Gastroesophageal sphincter (tissue), 4 donors: ENCODE measurements at regions not wholly inside any gene's neighbourhood (a gene's known extent, or its start where the extent isn't known, plus 50 kb on each side); places are given as distances from the start of the nearest gene placed in this dataset.
"Not testable (repeated sequence)": the region's sequence is repeated elsewhere in the genome, so short reads cannot be mapped to it uniquely, and the experiment has no call there.

Experiments
- ATAC-seq: fragments of 150-250 bp; one replicate; pipeline ENCODE4 v1.9.1; 2016; ENCODE audit warnings: mild to moderate bottlenecking, moderate library complexity
- H3K27ac ChIP-seq, 4 donors: fragments of 200-600 bp; sonication (generic) in 3 of 4; 1 replicate in 3 of 4; 2 replicates in 1 of 4; pipeline ENCODE4 v1.5.1; 2016 to 2019
- H3K27me3 ChIP-seq: fragments of 200-600 bp; sonication (generic); one replicate; pipeline ENCODE4 v1.5.1; 2019
- H3K36me3 ChIP-seq, 2 donors: fragments of 200-600 bp; sonication (generic); one replicate each; pipeline ENCODE4 v1.5.1; 2019; ENCODE audit warnings: control low read depth in 1 of 2
- H3K4me1 ChIP-seq, 3 donors: fragments of 200-600 bp; sonication (generic); 1 replicate in 2 of 3; 2 replicates in 1 of 3; pipeline ENCODE4 v1.5.1; 2016 to 2019; ENCODE audit warnings: control low read depth in 2 of 3
- H3K4me3 ChIP-seq, 2 donors: fragments of 200-600 bp; sonication (generic); one replicate each; pipeline ENCODE4 v1.5.1; 2019; ENCODE audit warnings: mild to moderate bottlenecking in 1 of 2, moderate library complexity in 1 of 2
- H3K9me3 ChIP-seq, 3 donors: fragments of 200-600 bp; sonication (generic); one replicate each; pipeline ENCODE4 v1.5.1; 2017 to 2019; ENCODE audit warnings: control low read depth in 2 of 3
- EP300 ChIP-seq: sonication (generic); formaldehyde crosslinking; IDR thresholded peaks from one replicate; pipeline ENCODE4 v1.6.1; 2017; ENCODE audit warnings: antibody characterized with exemption, mild to moderate bottlenecking
- POLR2A ChIP-seq, 2 donors: fragments of 450-650 bp; IDR thresholded peaks; one replicate each; pipeline ENCODE4 v1.6.1; 2017; ENCODE audit warnings: antibody characterized with exemption in 2 of 2, mild to moderate bottlenecking in 2 of 2, moderate library complexity in 1 of 2
- POLR2AphosphoS5 ChIP-seq: sonication (generic); formaldehyde crosslinking; IDR thresholded peaks from one replicate; pipeline ENCODE4 v1.6.1; 2017; ENCODE audit warnings: antibody characterized with exemption
- WGBS, 2 donors: methylation state at CpG; one replicate each; pipeline ENCODE4 v1.1.5; 2018; ENCODE audit warnings: low coverage in 1 of 2; 5-methylcytosine and 5-hydroxymethylcytosine counted together
- TF ChIP-seq, protein P1 (sequence below), 4 experiments: fragments of 200-600 bp in 2 of 4; fragments of 450-650 bp in 2 of 4; sonication (generic) in 1 of 4; IDR thresholded peaks; one replicate each; pipeline ENCODE4 v1.5.1; 2017 to 2019; ENCODE audit warnings: antibody characterized with exemption in 4 of 4, mild to moderate bottlenecking in 2 of 4, moderate library complexity in 2 of 4

DNA sequence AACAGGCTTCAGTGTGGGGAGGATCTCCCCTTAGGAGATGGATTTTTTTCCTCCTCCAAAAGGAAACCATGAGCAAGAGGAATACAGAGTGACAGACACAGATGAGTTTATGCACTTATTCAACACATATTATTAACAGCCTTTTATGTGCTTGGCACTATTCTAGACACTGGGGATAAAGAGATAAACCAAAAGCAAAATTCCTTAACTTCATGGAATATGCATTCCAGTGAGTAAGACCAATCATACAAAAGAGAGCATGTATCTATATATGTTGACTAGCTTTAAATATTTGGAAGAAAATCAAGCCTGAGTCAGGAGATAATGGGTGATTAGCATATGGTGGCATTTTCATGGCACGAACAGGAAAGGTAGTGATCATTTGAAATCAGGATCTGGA, 284.4 kb upstream of the RASGRP1 start:
- no peak for ATAC-seq
- Histone ChIP-seq H3K27me3 (no peaks in the 10 kb centered on the region), H3K4me3 (no peak overlapping the region), H3K9me3 (no peaks in the 10 kb centered on the region), H3K27ac (no peak overlapping the region), H3K36me3 (no peaks in the 10 kb centered on the region), H3K4me1 (peaks cover 0 to 23% (median 0%) of the 10 kb centered on the region in 3 donors)
- 0 to 42% methylated on average over 1 of the region's 1 CpG for WGBS, 2 donors
- TF ChIP-seq POLR2A (IDR thresholded peaks at IDR 0.05) (no peak), EP300 (no peak)
- TF ChIP-seq, protein P1, sequence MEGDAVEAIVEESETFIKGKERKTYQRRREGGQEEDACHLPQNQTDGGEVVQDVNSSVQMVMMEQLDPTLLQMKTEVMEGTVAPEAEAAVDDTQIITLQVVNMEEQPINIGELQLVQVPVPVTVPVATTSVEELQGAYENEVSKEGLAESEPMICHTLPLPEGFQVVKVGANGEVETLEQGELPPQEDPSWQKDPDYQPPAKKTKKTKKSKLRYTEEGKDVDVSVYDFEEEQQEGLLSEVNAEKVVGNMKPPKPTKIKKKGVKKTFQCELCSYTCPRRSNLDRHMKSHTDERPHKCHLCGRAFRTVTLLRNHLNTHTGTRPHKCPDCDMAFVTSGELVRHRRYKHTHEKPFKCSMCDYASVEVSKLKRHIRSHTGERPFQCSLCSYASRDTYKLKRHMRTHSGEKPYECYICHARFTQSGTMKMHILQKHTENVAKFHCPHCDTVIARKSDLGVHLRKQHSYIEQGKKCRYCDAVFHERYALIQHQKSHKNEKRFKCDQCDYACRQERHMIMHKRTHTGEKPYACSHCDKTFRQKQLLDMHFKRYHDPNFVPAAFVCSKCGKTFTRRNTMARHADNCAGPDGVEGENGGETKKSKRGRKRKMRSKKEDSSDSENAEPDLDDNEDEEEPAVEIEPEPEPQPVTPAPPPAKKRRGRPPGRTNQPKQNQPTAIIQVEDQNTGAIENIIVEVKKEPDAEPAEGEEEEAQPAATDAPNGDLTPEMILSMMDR (IDR thresholded peaks at IDR 0.05), result no peak

DNA sequence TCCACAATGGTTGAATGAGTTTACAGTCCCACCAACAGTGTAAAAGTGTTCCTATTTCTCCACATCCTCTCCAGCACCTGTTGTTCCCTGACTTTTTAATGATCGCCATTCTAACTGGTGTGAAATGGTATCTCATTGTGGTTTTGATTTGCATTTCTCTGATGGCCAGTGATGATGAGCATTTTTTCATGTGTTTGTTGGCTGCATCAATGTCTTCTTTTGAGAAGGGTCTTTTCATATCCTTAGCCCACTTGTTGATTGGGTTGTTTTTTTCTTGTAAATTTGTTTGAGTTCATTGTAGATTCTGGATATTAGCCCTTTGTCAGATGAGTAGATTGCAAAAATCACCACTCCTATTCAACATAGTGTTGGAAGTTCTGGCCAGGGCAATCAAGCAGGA, 287.6 kb upstream of the RASGRP1 start:
- H3K4me3 ChIP-seq, ATAC-seq, H3K36me3 ChIP-seq, H3K9me3 ChIP-seq, H3K27me3 ChIP-seq, H3K4me1 ChIP-seq, H3K27ac ChIP-seq: not testable (repeated sequence)
- 100% methylated on average over 1 of the region's 1 CpG; no CpG with 5 or more reads in 1 of the 2 donors for WGBS, 2 donors

DNA sequence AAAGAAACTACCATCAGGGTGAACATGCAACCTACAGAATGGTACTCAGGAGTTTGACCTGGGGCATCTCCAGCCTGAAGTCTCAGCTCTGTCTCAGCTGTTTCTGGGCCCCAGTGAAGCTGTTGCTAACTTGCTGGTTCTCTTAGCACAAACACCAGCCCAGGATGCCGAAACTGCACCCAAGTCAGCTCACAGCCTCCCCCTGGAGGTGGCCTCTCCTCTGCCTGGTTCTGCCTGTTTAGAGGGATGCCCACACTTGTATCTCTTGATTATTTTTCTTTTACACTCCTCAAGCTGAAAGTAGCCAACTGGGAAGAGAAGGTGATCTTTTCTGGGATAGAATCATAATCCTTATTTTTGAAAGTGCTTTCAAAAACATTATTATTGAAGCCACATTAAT, 289.0 kb upstream of the RASGRP1 start:
- Histone ChIP-seq H3K36me3 (no peaks in the 10 kb centered on the region), H3K9me3 (no peaks in the 10 kb centered on the region), H3K4me3 (no peak overlapping the region), H3K4me1 (no peaks in the 10 kb centered on the region), H3K27me3 (no peaks in the 10 kb centered on the region), H3K27ac (no peak overlapping the region)
- no peak for ATAC-seq
- 67% methylated on average over 1 of the region's 1 CpG for WGBS, 2 donors
- TF ChIP-seq POLR2A (IDR thresholded peaks at IDR 0.05), result no peak
- TF ChIP-seq EP300, result no peak
- no peak for TF ChIP-seq POLR2AphosphoS5
- TF ChIP-seq, protein P1 (IDR thresholded peaks at IDR 0.05), result no peak

DNA sequence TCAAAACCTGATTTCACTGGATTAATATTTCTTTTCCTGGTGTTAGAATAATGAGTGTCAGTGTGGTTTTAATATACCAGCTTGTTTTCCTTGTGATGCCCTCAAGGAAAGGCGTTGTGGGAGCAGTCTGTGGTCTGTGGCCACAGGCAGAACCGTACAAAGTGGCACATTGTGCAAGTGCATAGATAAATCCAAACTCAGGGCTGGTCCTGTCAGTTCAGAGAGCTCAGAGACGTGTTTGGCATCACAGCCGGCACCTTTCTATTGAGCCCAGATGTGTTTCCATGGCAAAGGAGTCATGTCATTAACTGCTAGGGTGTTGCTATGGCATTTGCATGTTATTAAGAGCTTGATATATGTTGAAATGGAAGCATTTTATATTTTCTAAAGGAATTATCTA, 289.9 kb upstream of the RASGRP1 start:
- no peak for TF ChIP-seq POLR2AphosphoS5
- TF ChIP-seq, protein P1 (IDR thresholded peaks at IDR 0.05), result no peak
- no peak for TF ChIP-seq EP300
- TF ChIP-seq POLR2A (IDR thresholded peaks at IDR 0.05), result no peak
- WGBS, 2 donors, result 75 to 89% methylated on average over 3 to 4 of the region's 4 CpGs
- ATAC-seq, result no peak
- Histone ChIP-seq H3K4me1 (no peaks in the 10 kb centered on the region), H3K9me3 (no peaks in the 10 kb centered on the region), H3K36me3 (no peaks in the 10 kb centered on the region), H3K27ac (no peak overlapping the region), H3K4me3 (no peak overlapping the region), H3K27me3 (no peaks in the 10 kb centered on the region)

DNA sequence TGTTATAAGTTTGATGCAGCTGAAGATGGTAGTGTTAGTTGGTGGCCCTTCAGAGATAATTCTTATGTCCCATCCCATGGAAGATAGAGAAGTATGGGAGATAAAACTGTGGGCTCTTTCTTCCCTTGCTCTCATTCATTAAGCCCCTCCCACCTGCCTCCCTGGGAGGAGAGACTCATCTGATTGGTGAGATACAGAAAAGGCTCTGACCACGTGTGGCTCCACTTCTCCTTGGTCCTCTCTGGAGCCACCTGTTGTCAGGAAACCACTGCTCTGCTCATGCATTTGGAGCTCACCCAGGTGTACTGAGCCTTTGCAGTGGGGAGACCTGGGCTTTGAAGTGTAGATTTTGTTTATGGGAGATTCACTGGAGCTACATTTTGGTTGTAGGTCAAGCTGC, 293.2 kb upstream of the RASGRP1 start:
- Histone ChIP-seq H3K9me3 (no peaks in the 10 kb centered on the region), H3K27me3 (no peaks in the 10 kb centered on the region), H3K4me3 (no peak overlapping the region), H3K4me1 (no peaks in the 10 kb centered on the region), H3K36me3 (no peaks in the 10 kb centered on the region), H3K27ac (no peak overlapping the region)
- no peak for ATAC-seq
- TF ChIP-seq EP300 (no peak), POLR2A (IDR thresholded peaks at IDR 0.05) (no peak), POLR2AphosphoS5 (no peak)
- TF ChIP-seq, protein P1 (IDR thresholded peaks at IDR 0.05), result no peak
- WGBS, 2 donors, result 67% methylated on average over 1 of the region's 1 CpG; no CpG with 5 or more reads in 1 of the 2 donors
